Left lung (tissue), 4 donors: ENCODE measurements at regions not wholly inside any gene's neighbourhood (a gene's known extent, or its start where the extent isn't known, plus 50 kb on each side); places are given as distances from the start of the nearest gene placed in this dataset.

ENCODE experiments used
- ATAC-seq: fragments of 200-7000 bp; cut with Tn5 transposase; one replicate; pipeline ENCODE4 v1.9.1; 2020; ENCODE audit warnings: moderate library complexity
- DNase-seq, 4 donors: peaks; one replicate each; pipeline ENCODE4 v3.0.0-alpha.2; 2013 to 2020
- H3K27ac ChIP-seq, 2 donors: fragments of 200-600 bp; sonication (generic) in 1 of 2; one replicate each; pipeline versions ENCODE4 v1.5.0 to v1.8.0; 2020 to 2021
- H3K27me3 ChIP-seq, 2 donors: fragments of 200-600 bp; sonication (generic) in 1 of 2; one replicate each; pipeline versions ENCODE4 v1.5.0 to v1.8.0; 2020 to 2021
- H3K36me3 ChIP-seq, 2 donors: fragments of 200-600 bp; sonication (generic) in 1 of 2; one replicate each; pipeline versions ENCODE4 v1.5.0 to v1.8.0; 2020 to 2021
- H3K4me1 ChIP-seq, 2 donors: fragments of 200-600 bp; one replicate each; pipeline ENCODE4 v1.8.0; 2021
- H3K4me3 ChIP-seq, 2 donors: fragments of 200-600 bp; sonication (generic) in 1 of 2; one replicate each; pipeline versions ENCODE4 v1.5.0 to v1.8.0; 2020 to 2021; ENCODE audit warnings: mild to moderate bottlenecking in 1 of 2
- H3K9me3 ChIP-seq, 2 donors: fragments of 200-600 bp; sonication (generic) in 1 of 2; one replicate each; pipeline versions ENCODE4 v1.5.0 to v1.8.0; 2020 to 2021
- intact Hi-C, 2 donors: fragments of 100-400 bp; cut with DNase I; formaldehyde crosslinking; loops; one replicate each; pipeline versions ENCODE4 v1.11.2 to v1.14.2; 2022
- TF ChIP-seq, protein P1 (sequence below), 2 donors: fragments of 200-600 bp; sonication (generic) in 1 of 2; IDR thresholded peaks; one replicate each; pipeline versions ENCODE4 v1.5.0 to v1.8.0; 2021; ENCODE audit warnings: antibody characterized with exemption in 2 of 2
- donor health status: DM: no; HTN: yes; CAD: no.
- donor health status: DM: no; HTN: no; CAD: no.

DNA sequence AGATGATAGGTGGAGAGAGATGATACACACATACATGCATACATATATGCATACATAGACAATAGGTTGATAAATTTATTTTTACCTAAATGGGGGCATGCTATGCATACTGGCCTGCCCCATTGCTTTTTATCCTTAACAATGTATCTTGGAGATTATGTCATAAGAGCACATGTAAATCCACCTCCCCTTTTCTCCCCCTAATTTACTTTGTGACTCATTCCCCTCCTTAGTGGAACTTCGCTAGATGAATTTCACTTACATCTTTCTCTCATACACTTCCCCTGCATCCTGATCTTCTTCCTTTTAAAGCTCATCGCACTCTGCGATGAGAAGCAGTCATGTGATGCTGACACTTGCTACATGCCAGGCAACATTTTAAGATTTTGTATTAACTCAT, 223.6 kb downstream of the C1D start:
- Histone ChIP-seq H3K27me3 (no peaks in the 10 kb centered on the region), H3K4me3 (no peak overlapping the region), H3K36me3 (no peaks in the 10 kb centered on the region), H3K9me3 (no peaks in the 10 kb centered on the region), H3K4me1 (no peaks in the 10 kb centered on the region), H3K27ac (no peak overlapping the region)
- intact Hi-C loops: no loop called here
- ATAC-seq (no peak), DNase-seq (no peak)
- TF ChIP-seq, protein P1, sequence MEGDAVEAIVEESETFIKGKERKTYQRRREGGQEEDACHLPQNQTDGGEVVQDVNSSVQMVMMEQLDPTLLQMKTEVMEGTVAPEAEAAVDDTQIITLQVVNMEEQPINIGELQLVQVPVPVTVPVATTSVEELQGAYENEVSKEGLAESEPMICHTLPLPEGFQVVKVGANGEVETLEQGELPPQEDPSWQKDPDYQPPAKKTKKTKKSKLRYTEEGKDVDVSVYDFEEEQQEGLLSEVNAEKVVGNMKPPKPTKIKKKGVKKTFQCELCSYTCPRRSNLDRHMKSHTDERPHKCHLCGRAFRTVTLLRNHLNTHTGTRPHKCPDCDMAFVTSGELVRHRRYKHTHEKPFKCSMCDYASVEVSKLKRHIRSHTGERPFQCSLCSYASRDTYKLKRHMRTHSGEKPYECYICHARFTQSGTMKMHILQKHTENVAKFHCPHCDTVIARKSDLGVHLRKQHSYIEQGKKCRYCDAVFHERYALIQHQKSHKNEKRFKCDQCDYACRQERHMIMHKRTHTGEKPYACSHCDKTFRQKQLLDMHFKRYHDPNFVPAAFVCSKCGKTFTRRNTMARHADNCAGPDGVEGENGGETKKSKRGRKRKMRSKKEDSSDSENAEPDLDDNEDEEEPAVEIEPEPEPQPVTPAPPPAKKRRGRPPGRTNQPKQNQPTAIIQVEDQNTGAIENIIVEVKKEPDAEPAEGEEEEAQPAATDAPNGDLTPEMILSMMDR (IDR thresholded peaks at IDR 0.05): no peak

DNA sequence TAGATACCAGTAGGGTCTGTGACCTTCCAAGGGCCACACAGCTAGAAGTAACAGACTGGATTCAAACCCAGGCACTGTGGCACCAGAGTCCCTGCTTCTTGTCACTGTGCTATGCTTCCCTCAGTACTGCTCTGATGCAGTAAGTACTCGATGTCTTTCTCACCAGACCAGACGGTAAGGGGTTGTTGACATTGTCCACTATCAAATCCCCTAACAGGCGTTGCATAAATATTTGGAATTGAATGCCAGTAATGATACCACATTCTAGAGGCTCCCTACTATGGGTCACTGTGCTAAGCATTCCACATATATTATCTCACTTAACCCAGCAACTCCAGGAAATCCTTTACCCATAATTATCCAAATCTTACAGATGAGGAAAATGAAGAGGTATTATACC, 223.1 kb downstream of the C1D start:
- DNase-seq: no peak
- no peaks in the 10 kb centered on the region for H3K27me3 ChIP-seq
- H3K4me1 ChIP-seq: no peaks in the 10 kb centered on the region
- H3K4me3 ChIP-seq: no peak overlapping the region
- H3K9me3 ChIP-seq: no peaks in the 10 kb centered on the region
- TF ChIP-seq, protein P1 (IDR thresholded peaks at IDR 0.05): no peak
- no peak overlapping the region for H3K27ac ChIP-seq
- H3K36me3 ChIP-seq: no peaks in the 10 kb centered on the region
- intact Hi-C loops: no loop called here
- ATAC-seq: no peak

DNA sequence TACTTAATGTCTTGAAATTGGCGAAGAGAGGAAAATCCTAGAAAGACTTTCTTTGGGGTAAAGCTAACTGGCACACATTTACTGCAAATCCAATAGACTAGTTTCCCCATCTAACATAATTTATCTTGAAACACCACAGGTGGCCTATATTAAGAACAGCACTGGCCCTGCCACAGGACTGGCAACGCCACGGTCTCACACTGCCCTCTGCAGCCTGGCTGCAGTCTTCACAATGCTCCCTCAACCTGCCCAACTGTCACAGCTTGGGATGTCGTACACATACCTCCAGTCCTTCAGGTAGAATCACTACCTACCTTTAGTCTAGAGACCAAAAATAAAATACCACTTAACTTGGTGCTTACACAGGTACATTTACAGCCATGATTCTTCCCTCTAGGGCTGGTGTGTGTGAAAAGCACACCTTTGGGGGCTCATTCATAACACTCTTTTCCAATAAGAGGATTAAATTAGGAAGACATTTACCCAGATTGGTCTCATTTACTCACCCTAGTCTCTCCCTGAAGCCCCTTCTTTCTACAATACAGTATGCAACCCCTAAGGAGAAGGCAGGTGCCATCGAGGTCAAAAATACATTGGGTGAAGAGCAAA, 222.2 kb downstream of the C1D start:
- no peaks in the 10 kb centered on the region for H3K27me3 ChIP-seq
- TF ChIP-seq, protein P1 (IDR thresholded peaks at IDR 0.05): peak; percentile 70 to 75
- H3K36me3 ChIP-seq: no peaks in the 10 kb centered on the region
- no peaks in the 10 kb centered on the region for H3K9me3 ChIP-seq
- no peak overlapping the region for H3K27ac ChIP-seq
- H3K4me3 ChIP-seq: no peak overlapping the region
- H3K4me1 ChIP-seq: no peaks in the 10 kb centered on the region
- DNase-seq (peak; percentile 63 to 85 (median 76)), ATAC-seq (peak; percentile 99)
- intact Hi-C loops: no loop called here

DNA sequence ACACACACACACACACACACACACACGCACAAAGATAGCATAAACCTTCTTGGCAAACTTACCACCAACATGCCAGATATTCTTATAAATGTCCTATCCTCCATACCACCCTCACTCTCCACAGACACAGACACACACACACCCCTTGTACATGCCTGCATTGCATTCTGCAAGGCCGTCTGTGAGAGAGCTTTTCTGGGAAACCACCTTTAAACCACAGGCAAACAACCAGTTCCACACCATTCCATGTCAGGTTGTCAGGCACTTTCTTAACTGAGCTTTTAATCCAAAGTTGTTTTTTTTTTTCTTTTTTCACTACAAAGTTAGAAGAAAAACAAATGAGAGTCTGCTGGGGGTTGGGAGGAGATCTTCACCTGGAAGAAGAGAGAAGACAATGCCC, 221.1 kb downstream of the C1D start:
- H3K27ac ChIP-seq: no peak overlapping the region
- no peaks in the 10 kb centered on the region for H3K27me3 ChIP-seq
- H3K4me3 ChIP-seq: no peak overlapping the region
- no peaks in the 10 kb centered on the region for H3K36me3 ChIP-seq
- TF ChIP-seq, protein P1 (IDR thresholded peaks at IDR 0.05): no peak
- ATAC-seq: no peak
- intact Hi-C loops: no loop called here
- peaks cover 6 to 8% of the 10 kb centered on the region in 2 donors for H3K4me1 ChIP-seq
- no peaks in the 10 kb centered on the region for H3K9me3 ChIP-seq
- no peak for DNase-seq

DNA sequence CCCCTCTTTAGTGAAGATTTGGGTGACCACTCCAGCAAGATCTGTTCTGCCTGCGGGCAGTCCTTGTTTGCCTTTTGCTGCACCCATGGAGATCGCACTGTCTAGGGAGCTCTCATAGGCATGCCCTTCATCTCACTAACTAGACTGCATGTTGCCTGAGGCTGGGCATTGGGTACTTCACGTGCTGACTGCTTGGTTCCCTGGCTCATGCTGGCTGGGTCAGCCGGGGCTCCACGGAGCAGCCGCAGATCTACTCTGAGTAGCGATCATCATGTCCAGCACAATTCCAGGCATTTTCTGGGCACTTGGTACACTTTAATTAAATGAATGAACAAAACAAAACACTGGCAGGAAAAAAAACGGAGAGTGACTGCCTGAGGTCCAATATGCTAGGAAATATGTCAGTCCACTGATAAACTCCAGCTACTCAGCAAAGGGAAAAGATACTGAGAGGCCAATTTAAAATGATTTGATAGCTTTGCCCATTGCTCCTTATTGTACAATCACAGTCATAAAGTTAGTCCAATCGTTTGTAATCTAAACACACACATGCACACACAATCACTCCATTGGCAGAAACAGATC, 220.3 kb downstream of the C1D start:
- intact Hi-C loops: no loop called here
- H3K27me3 ChIP-seq: no peaks in the 10 kb centered on the region
- no peak for DNase-seq
- no peak overlapping the region for H3K4me3 ChIP-seq
- no peak for ATAC-seq
- H3K4me1 ChIP-seq: peaks cover 6 to 9% of the 10 kb centered on the region in 2 donors
- no peak overlapping the region for H3K27ac ChIP-seq
- H3K9me3 ChIP-seq: no peaks in the 10 kb centered on the region
- TF ChIP-seq, protein P1 (IDR thresholded peaks at IDR 0.05): no peak
- H3K36me3 ChIP-seq: no peaks in the 10 kb centered on the region
